CD14-positive monocyte (primary cell): ENCODE measurements at regions not wholly inside any gene's neighbourhood (a gene's known extent, or its start where the extent isn't known, plus 50 kb on each side); places are given as distances from the start of the nearest gene placed in this dataset.

ENCODE experiments used
- DNase-seq, 3 donors: peaks; one replicate each; pipeline ENCODE4 v3.0.0-alpha.2; 2011 to 2022
- H2AFZ ChIP-seq: 2 replicates; pipeline ENCODE4 v1.6.0; 2012; ENCODE audit warnings: mild to moderate bottlenecking, low read depth, low read length, inconsistent platforms; ENCODE audit not compliant: insufficient read depth, poor library complexity, severe bottlenecking
- H3K27ac ChIP-seq, 2 donors: 1 replicate in 1 of 2; 2 replicates in 1 of 2; pipeline ENCODE4 v1.5.1; 2012 to 2013; ENCODE audit warnings: low read length in 2 of 2, control low read depth in 1 of 2, inconsistent platforms in 1 of 2, low read depth in 1 of 2, mild to moderate bottlenecking in 1 of 2
- H3K27me3 ChIP-seq, 2 donors: one replicate each; pipeline versions ENCODE4 v1.6.0 to v1.6.1; 2011 to 2013; ENCODE audit warnings: low read length in 2 of 2; ENCODE audit not compliant: control insufficient read depth in 2 of 2, insufficient read depth in 2 of 2
- H3K36me3 ChIP-seq, 2 donors: replicated peaks in 1 of 2; 1 replicate in 1 of 2; 2 replicates in 1 of 2; pipeline versions ENCODE4 v1.5.1 to v1.6.1; 2012 to 2013; ENCODE audit warnings: low read length in 2 of 2, control low read depth in 1 of 2, inconsistent platforms in 1 of 2, mild to moderate bottlenecking in 1 of 2; ENCODE audit not compliant: insufficient read depth in 2 of 2, control insufficient read depth in 1 of 2
- H3K4me1 ChIP-seq, 2 donors: 1 replicate in 1 of 2; 2 replicates in 1 of 2; pipeline versions ENCODE4 v1.5.1 to v1.6.1; 2012 to 2013; ENCODE audit warnings: low read length in 2 of 2, control low read depth in 1 of 2, inconsistent platforms in 1 of 2, mild to moderate bottlenecking in 1 of 2, moderate library complexity in 1 of 2; ENCODE audit not compliant: insufficient read depth in 2 of 2, control insufficient read depth in 1 of 2
- H3K4me2 ChIP-seq: replicated peaks from 2 replicates; pipeline ENCODE3; 2012; ENCODE audit warnings: low read length, moderate library complexity, mild to moderate bottlenecking; ENCODE audit not compliant: poor library complexity, severe bottlenecking; ENCODE audit errors: extremely low read depth
- H3K4me3 ChIP-seq, 3 experiments: fragments of 200-600 bp in 1 of 3; sonication (generic) in 1 of 3; replicated peaks in 1 of 3; 1 replicate in 2 of 3; 2 replicates in 1 of 3; pipeline ENCODE4 v1.5.1; 2011 to 2013; ENCODE audit warnings: low read length in 3 of 3, mild to moderate bottlenecking in 3 of 3, control low read depth in 2 of 3, low read depth in 2 of 3, inconsistent platforms in 1 of 3, moderate library complexity in 1 of 3
- H3K79me2 ChIP-seq: 2 replicates; pipeline ENCODE4 v1.6.0; 2012; ENCODE audit warnings: mild to moderate bottlenecking, control low read depth, inconsistent platforms, low read length, moderate library complexity; ENCODE audit not compliant: insufficient read depth
- H3K9ac ChIP-seq: 2 replicates; pipeline ENCODE4 v1.6.0; 2017; ENCODE audit warnings: low read length, mild to moderate bottlenecking; ENCODE audit not compliant: insufficient read depth, poor library complexity, severe bottlenecking
- H3K9me3 ChIP-seq, 2 donors: replicated peaks in 1 of 2; 1 replicate in 1 of 2; 2 replicates in 1 of 2; pipeline versions ENCODE4 v1.5.1 to v1.6.1; 2012 to 2013; ENCODE audit warnings: low read length in 2 of 2, control low read depth in 1 of 2; ENCODE audit not compliant: control insufficient read depth in 1 of 2, insufficient read depth in 1 of 2
- H4K20me1 ChIP-seq: 2 replicates; pipeline ENCODE4 v1.6.0; 2012; ENCODE audit warnings: mild to moderate bottlenecking, low read length, control low read depth, moderate library complexity; ENCODE audit not compliant: insufficient read depth
- H3K27ac Mint-ChIP-seq, 7 donors: one replicate each; pipeline ENCODE4 v1.8.0; 2020; ENCODE audit warnings: mild to moderate bottlenecking in 7 of 7, mixed read lengths in 7 of 7, moderate library complexity in 6 of 7, inconsistent platforms in 2 of 7
- H3K27me3 Mint-ChIP-seq, 3 donors: one replicate each; pipeline ENCODE4 v1.8.0; 2021 to 2022; ENCODE audit warnings: low read depth in 3 of 3, mild to moderate bottlenecking in 3 of 3, mixed read lengths in 3 of 3, moderate library complexity in 3 of 3, inconsistent platforms in 1 of 3
- H3K36me3 Mint-ChIP-seq, 2 donors: one replicate each; pipeline ENCODE4 v1.8.0; 2020; ENCODE audit warnings: mixed read lengths in 2 of 2, inconsistent platforms in 1 of 2, mild to moderate bottlenecking in 1 of 2
- H3K4me1 Mint-ChIP-seq: one replicate; pipeline ENCODE4 v1.8.0; 2020; ENCODE audit warnings: mild to moderate bottlenecking, mixed read lengths
- H3K4me3 Mint-ChIP-seq, 2 donors: one replicate each; pipeline ENCODE4 v1.8.0; 2020; ENCODE audit warnings: mild to moderate bottlenecking in 2 of 2, mixed read lengths in 2 of 2, moderate library complexity in 1 of 2
- H3K9me3 Mint-ChIP-seq, 7 donors: one replicate each; pipeline ENCODE4 v1.8.0; 2020 to 2022; ENCODE audit warnings: mixed read lengths in 7 of 7, mild to moderate bottlenecking in 6 of 7, moderate library complexity in 6 of 7, inconsistent platforms in 2 of 7
- WGBS: methylation state at CpG from one replicate; pipeline ENCODE4 v1.1.5; 2013; ENCODE audit warnings: missing lambda C conversion rate; ENCODE audit not compliant: insufficient coverage; 5-methylcytosine and 5-hydroxymethylcytosine counted together
- intact Hi-C, 2 donors: fragments of 100-400 bp; cut with micrococcal nuclease; formaldehyde crosslinking; loops; one replicate each; pipeline versions ENCODE4 v1.15.0 to v1.15.1; 2023
- TF ChIP-seq, protein P1 (sequence below): fragments of 200-600 bp; IDR thresholded peaks from one replicate; pipeline ENCODE4 v1.8.0; 2022; ENCODE audit warnings: antibody characterized with exemption, mild to moderate bottlenecking

DNA sequence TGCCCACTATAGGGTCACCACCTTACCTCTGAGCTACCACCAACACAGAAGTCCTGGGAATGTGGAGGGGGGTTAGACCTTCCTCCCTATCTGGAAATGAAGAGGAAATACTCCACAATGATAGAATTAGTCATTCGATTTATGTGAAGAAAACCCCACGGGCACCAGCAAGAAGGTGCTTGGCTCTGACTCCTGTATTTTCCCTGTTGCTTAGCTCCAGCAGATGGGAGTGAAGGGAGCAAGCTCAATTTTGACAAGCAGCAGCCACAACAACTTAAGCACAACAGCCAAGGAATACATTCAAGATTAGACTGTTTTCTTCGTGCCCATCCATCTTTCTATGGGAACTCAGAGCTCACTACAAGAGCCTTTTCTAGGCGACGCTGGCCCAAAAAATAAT lies 191.7 kb downstream of the SPTSSA start:
- no peak for DNase-seq
- Mint-ChIP-seq H3K9me3 (peaks cover 0 to 5% (median 0%) of the 10 kb centered on the region in 7 donors), H3K36me3 (no peaks in the 10 kb centered on the region), H3K27ac (no peak overlapping the region), H3K4me3 (no peak overlapping the region), H3K27me3 (peaks cover 0 to 10% (median 3%) of the 10 kb centered on the region in 3 donors), H3K4me1 (no peaks in the 10 kb centered on the region)
- intact Hi-C loops: no loop called here
- Histone ChIP-seq H3K4me2 (no peak overlapping the region), H3K27me3 (peaks cover 0 to 2% of the 10 kb centered on the region in 2 donors), H4K20me1 (no peaks in the 10 kb centered on the region), H3K4me3 (no peak overlapping the region), H3K27ac (no peak overlapping the region), H2AFZ (no peak overlapping the region), H3K36me3 (no peaks in the 10 kb centered on the region), H3K9ac (no peak overlapping the region), H3K79me2 (no peaks in the 10 kb centered on the region), H3K4me1 (no peaks in the 10 kb centered on the region), H3K9me3 (peaks cover 0 to 3% of the 10 kb centered on the region in 2 donors)
- WGBS: no CpG with 5 or more reads among the region's 5 CpGs
- TF ChIP-seq, protein P1, sequence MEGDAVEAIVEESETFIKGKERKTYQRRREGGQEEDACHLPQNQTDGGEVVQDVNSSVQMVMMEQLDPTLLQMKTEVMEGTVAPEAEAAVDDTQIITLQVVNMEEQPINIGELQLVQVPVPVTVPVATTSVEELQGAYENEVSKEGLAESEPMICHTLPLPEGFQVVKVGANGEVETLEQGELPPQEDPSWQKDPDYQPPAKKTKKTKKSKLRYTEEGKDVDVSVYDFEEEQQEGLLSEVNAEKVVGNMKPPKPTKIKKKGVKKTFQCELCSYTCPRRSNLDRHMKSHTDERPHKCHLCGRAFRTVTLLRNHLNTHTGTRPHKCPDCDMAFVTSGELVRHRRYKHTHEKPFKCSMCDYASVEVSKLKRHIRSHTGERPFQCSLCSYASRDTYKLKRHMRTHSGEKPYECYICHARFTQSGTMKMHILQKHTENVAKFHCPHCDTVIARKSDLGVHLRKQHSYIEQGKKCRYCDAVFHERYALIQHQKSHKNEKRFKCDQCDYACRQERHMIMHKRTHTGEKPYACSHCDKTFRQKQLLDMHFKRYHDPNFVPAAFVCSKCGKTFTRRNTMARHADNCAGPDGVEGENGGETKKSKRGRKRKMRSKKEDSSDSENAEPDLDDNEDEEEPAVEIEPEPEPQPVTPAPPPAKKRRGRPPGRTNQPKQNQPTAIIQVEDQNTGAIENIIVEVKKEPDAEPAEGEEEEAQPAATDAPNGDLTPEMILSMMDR: no peak

DNA sequence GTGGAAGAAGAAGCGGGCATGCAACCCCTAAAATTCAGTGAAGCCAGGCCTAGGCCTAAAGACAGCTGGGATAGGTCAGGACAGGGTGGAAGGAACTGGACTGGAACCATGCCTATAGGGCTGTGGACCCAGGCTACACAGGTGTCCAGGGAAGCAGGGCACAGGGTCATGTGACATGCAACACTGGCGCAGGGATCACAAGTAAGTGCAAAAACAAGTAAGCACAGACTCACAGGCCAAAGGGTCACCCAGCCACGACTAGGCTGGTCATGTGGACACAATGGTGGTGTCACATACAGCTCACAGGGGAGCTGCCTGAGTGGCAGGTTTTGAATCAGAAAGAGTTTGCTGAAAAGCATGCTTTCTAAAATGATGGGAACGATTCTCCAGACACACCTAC lies 195.7 kb downstream of the SPTSSA start:
- Histone ChIP-seq H3K4me1 (no peaks in the 10 kb centered on the region), H2AFZ (no peak overlapping the region), H3K27me3 (peaks cover 0 to 2% of the 10 kb centered on the region in 2 donors), H3K4me3 (no peak overlapping the region), H3K4me2 (no peak overlapping the region), H3K9ac (no peak overlapping the region), H4K20me1 (no peaks in the 10 kb centered on the region), H3K27ac (no peak overlapping the region), H3K79me2 (no peaks in the 10 kb centered on the region), H3K9me3 (peaks cover 0 to 3% of the 10 kb centered on the region in 2 donors), H3K36me3 (no peaks in the 10 kb centered on the region)
- 80% methylated on average over 3 of the region's 4 CpGs for WGBS
- Mint-ChIP-seq H3K9me3 (peaks cover 0 to 5% (median 1%) of the 10 kb centered on the region in 7 donors), H3K4me3 (no peak overlapping the region), H3K27me3 (peaks cover 0 to 10% (median 5%) of the 10 kb centered on the region in 3 donors), H3K36me3 (no peaks in the 10 kb centered on the region), H3K4me1 (no peaks in the 10 kb centered on the region), H3K27ac (no peak overlapping the region)
- TF ChIP-seq, protein P1: no peak
- intact Hi-C loops: no loop called here
- no peak for DNase-seq
